ENCODE measurements at regions not wholly inside any gene's neighbourhood (a gene's known extent, or its start where the extent isn't known, plus 50 kb on each side); places are given as distances from the start of the nearest gene placed in this dataset.
"Not testable (repeated sequence)": the region's sequence is repeated elsewhere in the genome, so short reads cannot be mapped to it uniquely, and the experiment has no call there.

DNA sequence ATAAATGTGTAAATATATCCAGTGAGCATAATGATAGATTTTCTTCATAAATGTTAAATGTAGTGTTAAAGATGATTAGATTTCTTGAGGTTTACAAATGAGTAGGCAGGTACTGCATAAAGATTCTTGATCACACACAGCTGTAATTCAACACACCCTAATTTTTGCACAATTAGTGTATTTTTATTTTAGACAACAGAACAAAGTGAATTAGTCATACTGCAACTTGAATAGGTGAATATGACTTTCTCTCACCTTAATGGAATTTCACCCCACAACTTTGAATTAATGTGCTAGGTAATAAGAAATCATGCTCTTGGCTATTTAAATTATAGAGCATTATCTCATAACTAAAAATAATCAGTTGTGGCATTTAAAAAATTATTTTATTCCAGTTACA is 795.7 kb upstream of the ACO1 start:
- no peak for DNase-seq

DNA sequence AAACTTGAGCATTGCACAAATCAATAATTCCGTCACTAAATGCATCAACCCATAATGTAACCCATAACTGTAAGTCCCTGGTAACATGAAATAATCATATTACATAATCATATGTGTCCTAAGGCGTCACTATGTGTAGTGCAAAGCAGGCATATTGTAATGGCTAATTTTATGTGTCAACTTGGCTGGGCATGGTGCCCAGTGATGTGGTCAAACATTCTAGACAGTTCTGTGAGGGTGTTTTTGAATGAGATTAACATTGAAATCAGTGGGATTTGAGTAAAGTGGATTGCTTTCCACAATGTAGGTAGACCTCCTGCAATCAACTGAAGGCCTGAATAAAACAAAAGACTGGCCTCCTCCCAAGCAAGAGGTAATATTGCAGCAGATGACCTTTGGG is 794.4 kb upstream of the ACO1 start:
- no peak for DNase-seq

DNA sequence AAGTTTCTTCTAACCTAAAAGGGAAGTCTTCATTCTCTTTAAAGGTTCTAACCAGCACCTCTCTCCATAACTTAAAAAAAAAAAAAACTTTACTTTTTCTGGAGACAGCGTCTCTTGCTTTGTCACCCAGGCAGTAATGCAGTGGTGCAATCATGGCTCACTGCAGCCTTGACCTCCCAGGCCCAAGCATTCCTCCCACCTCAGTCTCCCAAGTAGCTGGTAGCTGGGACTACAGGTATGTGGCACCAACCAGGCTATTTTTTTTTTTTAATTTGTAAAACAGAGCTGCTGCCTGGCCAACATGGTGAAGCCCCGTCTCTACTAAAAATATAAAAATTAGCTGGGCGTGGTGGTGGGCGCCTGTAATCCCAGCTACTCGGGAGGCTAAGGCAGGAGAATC is 787.4 kb upstream of the ACO1 start:
- not testable (repeated sequence) for DNase-seq

DNA sequence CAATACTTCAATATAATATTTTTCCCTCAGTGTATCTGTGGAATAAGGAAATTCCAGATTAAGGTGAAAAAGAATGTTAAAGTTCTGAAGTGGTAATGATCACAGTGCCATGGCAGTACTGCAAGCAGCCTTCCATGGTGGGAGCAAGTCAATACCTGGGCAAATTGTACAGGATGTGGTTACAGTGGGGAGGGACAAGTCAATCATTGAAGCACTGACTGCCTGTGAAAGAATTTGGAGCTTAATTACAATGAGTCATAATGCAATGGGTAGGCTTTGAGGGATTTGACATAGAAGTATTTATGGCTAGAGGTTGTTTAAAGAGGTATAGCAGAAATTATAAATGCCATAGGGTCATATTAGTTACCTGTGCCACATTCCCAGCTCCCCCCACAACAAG is 786.5 kb upstream of the ACO1 start:
- peak; percentile 52 for DNase-seq

GRCh38 chr9:31601666-31602065 is 782.8 kb upstream of the ACO1 start:
- DNase-seq: no peak

DNA sequence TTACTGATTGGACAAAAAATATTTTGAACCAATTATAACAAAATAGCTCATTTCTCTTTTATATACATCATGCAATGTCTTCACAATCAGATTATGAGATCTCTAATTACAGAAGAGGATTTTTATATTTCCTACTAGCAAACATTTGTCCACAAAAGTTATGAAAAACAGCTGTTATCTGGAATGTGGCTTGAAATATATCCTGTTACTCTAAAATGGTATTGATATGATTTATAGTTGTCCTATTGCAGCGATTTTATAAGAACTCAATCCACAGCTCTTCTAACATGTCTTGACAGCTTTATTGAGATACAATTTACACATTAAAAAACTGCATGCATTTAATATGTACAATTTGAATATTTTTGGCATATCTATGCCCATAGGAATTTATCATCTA is 779.9 kb upstream of the ACO1 start:
- no peak for DNase-seq

DNA sequence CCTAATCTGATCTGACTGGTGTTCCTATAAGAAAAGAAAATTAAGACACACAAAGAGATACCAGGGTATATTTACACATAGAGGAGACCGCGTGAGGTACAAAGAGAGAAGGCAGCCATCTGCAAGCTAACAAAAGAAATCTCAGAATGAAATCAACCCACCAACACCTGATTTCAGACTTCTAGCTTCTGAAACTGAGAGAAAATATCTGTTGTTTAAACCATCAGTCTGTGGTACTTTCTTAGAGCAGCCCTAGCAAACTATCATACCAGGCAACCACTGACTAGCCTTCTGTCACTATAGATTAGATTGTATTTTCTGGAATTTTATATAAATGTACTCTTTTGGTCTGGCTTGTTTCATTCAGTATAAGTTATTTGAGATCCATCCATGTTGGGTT is 779.3 kb upstream of the ACO1 start:
- DNase-seq: no peak

DNA sequence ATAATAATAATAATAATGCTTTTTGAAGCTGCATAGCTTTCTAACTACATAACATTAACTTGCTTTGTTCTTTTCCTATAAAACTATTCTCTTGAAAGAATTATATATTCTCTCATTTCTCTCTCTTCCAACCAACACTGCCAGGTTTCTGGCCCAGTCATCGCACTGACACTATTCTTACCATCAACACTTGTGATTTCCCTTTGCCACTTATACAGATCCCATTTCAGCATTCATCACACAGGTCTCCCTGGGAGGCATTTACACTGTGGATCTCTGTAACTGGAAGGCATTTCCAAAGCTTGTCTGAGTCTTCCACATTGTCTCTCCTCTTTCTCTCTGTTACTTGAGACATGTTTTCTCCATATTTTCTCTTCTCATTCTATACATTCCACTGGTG is 777.8 kb upstream of the ACO1 start:
- DNase-seq: no peak

DNA sequence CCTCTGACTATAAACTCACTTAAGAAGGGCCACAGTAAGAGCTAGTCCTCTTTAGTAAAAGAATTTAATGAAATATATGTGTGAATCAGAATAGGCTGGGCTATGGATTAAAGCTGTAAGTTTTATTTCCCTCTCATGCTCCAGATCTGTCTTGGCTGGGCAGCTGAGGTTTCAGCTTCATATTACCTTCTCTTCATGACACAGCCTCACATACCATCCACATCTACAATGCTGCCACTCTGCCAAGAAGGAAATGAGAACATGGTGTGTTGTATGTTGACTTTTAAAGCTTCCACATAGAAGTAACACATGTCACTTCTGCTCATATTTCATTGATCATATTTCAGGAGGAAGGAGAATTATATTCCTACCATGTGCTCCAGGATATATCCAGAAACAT is 776.0 kb upstream of the ACO1 start:
- DNase-seq: peak; percentile 14

- DNase-seq: peak; percentile 51
Measured at GRCh38 chr9:31608881-31609280, 775.6 kb upstream of the ACO1 start.

- DNase-seq: no peak
Measured at GRCh38 chr9:31612336-31613030, 772.0 kb upstream of the ACO1 start.

DNA sequence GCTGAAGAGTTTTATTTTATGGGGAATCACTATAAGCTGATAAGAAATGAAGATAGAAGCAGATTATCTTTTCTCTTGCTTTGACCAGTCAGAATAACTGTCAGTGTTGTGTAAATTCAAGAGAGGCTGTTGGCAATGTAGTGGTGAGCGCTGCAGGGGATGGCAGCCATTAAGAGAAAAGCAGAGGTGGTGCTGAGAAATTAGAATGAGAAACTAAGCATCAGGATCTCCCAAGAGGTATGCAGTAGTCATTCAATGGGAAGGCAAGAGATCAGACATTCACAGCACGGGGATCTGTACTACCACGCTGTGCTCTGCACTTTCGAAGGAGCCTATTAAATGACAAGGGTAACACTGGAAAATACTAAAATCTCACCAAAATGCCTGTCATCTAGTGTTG is 768.5 kb upstream of the ACO1 start:
- DNase-seq: no peak

DNA sequence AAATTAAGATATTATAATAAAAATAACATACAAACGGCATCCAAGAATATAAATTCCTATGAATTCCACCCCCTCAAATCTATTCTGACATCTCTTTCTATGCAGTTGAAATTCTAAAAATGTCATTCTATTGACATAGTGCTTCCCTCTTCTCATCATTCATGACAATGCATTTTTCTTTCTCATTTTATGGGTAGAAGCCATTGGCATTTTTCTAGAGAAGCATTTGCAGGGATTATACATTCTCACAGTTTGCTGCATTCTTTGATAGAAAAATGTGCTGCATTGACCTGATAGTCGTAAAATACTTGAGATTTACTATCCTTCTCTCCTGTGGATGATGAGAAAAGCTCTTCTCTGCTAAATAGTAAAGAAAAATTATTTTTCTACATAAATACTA is 760.9 kb upstream of the ACO1 start:
- peak; percentile 2 for DNase-seq

- no peak for DNase-seq
Measured at GRCh38 chr9:31629292-31629691, 755.2 kb upstream of the ACO1 start.

GRCh38 chr9:31637265-31637664 is 747.2 kb upstream of the ACO1 start:
- DNase-seq: no peak

DNA sequence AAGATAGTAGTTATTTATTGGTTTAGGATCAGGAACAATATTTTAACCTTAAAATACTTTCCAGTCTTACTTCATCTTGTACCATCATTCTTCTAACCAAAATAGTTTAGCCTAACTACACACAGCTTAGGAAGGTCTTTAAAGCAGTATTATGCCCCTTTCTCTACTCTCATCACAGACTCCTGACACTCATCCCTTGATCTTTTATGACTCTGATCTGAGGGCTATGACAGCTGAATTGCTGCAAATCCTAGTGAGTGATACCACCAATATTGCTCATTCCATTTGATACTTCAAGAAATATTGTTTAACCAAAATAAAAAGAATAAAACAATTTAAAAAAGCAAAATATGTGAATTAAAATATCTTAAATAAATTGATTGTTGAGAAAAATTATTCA is 746.6 kb upstream of the ACO1 start:
- DNase-seq: no peak

DNA sequence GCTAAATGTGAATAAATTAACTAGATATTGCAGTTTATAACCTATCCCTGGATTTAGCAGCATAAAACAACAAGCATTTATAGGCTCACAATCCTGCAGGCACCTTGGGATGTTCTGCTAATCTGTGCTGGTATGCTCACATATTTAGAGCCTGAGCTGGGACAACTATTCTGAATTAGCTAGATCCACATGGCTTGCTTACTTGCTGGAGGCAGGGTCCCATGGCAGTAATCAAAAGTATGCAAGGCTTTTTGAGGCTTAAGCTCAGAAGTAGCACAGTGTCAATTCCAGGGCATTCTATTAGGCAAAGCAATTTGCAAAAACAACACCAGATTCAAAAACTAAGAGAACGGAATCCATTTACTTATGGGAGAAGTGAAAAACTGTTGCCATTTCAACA is 745.0 kb upstream of the ACO1 start:
- DNase-seq: no peak

DNA sequence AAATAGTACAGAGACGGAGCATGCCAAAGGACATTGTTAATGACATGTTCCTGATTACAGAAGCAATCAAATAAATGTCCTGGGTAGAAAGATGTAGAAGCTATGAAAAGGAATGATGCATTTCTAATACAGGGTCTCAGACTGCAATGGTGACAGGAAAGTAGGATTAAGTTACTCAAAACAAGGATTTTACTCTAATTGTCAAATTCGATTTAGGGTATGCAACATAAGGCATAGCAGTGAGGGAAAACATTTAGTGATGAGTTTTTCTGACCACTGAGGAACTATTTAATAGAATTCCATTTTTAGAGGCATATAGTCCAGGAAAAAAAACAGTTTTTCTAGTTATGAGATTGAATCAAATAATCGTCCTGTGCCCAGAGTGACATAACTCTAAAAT is 715.1 kb upstream of the ACO1 start:
- no peak for DNase-seq

DNA sequence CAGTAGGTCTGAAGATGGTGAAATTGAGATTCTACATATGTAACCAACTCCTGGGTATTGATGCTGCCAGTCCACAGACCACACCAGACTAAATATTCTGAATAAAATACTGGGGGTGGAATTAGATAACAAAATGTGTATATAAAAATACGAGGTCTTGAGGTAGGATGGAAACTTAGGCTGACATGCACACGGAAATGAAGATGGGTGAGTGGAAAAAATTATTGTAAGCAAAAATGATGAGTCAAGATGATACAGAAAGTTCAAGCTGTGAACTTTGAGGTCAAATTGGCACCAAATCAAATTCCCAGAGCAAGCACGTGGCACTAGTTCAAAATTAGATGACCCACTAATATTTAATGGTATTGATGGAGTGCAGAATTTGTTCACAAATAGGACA is 713.4 kb upstream of the ACO1 start:
- no peak for DNase-seq

DNA sequence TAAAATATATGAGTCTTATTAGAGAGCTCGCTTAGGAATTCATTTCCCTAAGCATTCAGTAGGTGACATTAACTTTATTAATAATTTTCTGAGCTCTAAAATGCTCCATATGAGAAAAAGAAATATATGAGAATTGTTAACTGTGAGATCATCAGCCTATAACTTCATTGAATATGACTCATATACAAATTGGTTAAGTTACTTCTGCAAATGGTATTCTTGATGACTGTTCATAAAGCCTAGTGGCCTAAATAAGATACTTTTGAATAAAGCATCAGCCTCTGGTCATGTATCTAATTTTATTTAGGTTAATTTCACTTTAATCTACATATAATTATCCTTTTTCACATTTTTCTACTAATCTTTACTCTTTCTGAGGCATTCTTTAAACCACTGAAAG is 710.2 kb upstream of the ACO1 start:
- no peak for DNase-seq

GRCh38 chr9:31677415-31677814 is 707.0 kb upstream of the ACO1 start:
- DNase-seq: no peak

DNA sequence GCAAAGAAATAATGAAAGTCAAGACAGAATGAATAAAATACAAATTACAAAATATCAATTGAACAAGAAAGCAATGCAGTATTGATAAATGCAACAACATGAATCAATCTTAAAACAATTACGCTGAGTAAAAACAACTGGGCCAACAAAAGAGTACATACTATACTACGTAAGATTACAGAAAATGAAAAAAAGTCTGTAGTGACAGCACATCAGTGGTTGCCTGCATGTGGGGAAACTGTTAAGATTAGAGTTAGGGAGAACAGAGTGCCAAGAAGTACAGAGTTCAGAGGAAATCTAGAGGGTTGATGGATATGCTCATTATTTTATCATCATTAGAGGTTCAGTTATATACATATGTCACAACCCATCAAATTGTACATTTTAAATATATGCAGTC is 706.6 kb upstream of the ACO1 start:
- no peak for DNase-seq

- peak; percentile 35 for DNase-seq
Measured at GRCh38 chr9:31683116-31683515, 701.3 kb upstream of the ACO1 start.

DNA sequence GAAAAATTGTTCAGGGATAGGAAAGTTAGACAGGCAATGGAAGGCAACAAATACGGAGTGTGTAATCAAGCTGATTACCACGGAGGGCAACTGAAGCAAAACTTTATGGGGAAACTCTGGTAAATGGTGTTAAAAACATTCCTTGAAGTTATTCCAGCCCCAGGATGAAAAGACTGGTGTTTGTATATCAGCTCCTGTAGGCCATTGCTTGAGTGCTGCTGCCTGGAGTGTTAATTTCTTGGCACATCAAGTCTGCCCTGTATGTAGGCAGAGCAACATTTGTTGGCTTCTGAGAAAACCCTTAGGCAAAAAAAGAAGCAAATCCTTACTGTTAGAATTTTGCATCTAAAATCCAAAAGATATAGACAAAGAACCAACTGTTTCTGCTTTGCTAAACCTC is 686.5 kb upstream of the ACO1 start:
- no peak for DNase-seq

- DNase-seq: no peak
Measured at GRCh38 chr9:31699836-31700235, 684.6 kb upstream of the ACO1 start.
